ENCODE measurements at regions not wholly inside any gene's neighbourhood (a gene's known extent, or its start where the extent isn't known, plus 50 kb on each side); places are given as distances from the start of the nearest gene placed in this dataset.

DNA sequence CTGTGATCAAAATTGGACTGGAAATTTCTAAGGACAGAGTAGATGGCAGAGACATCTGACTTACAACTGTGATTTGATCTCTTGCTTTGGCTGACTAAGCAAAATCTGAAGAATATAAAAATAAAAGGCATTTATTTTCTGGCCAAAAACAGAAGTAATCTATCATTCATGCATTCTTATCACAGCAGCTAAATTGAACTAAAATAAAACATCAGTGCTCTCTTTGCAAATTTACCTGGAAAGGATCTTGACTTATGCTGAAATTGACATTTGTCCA is 81.4 kb upstream of the ZNF678 start:
- TF ChIP-seq, protein P1, sequence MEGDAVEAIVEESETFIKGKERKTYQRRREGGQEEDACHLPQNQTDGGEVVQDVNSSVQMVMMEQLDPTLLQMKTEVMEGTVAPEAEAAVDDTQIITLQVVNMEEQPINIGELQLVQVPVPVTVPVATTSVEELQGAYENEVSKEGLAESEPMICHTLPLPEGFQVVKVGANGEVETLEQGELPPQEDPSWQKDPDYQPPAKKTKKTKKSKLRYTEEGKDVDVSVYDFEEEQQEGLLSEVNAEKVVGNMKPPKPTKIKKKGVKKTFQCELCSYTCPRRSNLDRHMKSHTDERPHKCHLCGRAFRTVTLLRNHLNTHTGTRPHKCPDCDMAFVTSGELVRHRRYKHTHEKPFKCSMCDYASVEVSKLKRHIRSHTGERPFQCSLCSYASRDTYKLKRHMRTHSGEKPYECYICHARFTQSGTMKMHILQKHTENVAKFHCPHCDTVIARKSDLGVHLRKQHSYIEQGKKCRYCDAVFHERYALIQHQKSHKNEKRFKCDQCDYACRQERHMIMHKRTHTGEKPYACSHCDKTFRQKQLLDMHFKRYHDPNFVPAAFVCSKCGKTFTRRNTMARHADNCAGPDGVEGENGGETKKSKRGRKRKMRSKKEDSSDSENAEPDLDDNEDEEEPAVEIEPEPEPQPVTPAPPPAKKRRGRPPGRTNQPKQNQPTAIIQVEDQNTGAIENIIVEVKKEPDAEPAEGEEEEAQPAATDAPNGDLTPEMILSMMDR (optimal IDR thresholded peaks at IDR 0.05 in 1 of 3, IDR thresholded peaks at IDR 0.05 in 1 of 3, conservative IDR thresholded peaks at IDR 0.05 in 1 of 3; ENCODE audit: extremely low read depth in 1 of 3, insufficient read depth in 2 of 3, low read length in 3 of 3): no peak
- no peak for TF ChIP-seq EZH2 (IDR thresholded peaks at IDR 0.05; ENCODE audit: low read length)

All from keratinocyte (primary cell).